CD4-positive, alpha-beta T cell (primary cell): ENCODE measurements at regions not wholly inside any gene's neighbourhood (a gene's known extent, or its start where the extent isn't known, plus 50 kb on each side); places are given as distances from the start of the nearest gene placed in this dataset.

Source experiments
- ATAC-seq: fragments of 200-7000 bp; cut with Tn5 transposase; one replicate; pipeline ENCODE4 v1.10.0; 2022; ENCODE audit warnings: mild to moderate bottlenecking; ENCODE audit not compliant: poor library complexity
- CTCF ChIA-PET: fragments of 350-600 bp; sonication (Branson Sonifier 250); formaldehyde crosslinking; loops from one replicate; lab custom pipeline; 2021; ENCODE audit warnings: antibody characterized with exemption, inconsistent platforms; lab: Charles Lee
- POLR2A ChIA-PET: fragments of 350-600 bp; sonication (Branson Sonifier 250); formaldehyde crosslinking; loops from one replicate; lab custom pipeline; 2021; ENCODE audit warnings: antibody characterized with exemption, inconsistent platforms; lab: Charles Lee
- DNase-seq, 14 experiments: peaks; one replicate each; pipeline ENCODE4 v3.0.0-alpha.2; 2013 to 2020; ENCODE audit warnings: mixed read lengths in 2 of 14
- H3K27ac ChIP-seq, 2 donors: one replicate each; pipeline versions ENCODE4 v1.5.1 to v1.7.0; 2013; ENCODE audit warnings: low read length in 2 of 2, low read depth in 1 of 2, mild to moderate bottlenecking in 1 of 2
- H3K27me3 ChIP-seq, 2 experiments: 1 replicate in 1 of 2; 2 replicates in 1 of 2; pipeline versions ENCODE4 v1.6.1 to v1.7.0; 2013; ENCODE audit warnings: low read length in 2 of 2, control low read depth in 1 of 2, mild to moderate bottlenecking in 1 of 2, moderate library complexity in 1 of 2; ENCODE audit not compliant: insufficient read depth in 2 of 2, control insufficient read depth in 1 of 2
- H3K36me3 ChIP-seq: one replicate; pipeline ENCODE4 v1.6.1; 2013; ENCODE audit warnings: low read length, control low read depth; ENCODE audit not compliant: insufficient read depth
- H3K4me1 ChIP-seq: one replicate; pipeline ENCODE4 v1.6.1; 2013; ENCODE audit warnings: low read length, control low read depth; ENCODE audit not compliant: insufficient read depth
- H3K4me3 ChIP-seq: one replicate; pipeline ENCODE4 v1.5.1; 2013; ENCODE audit warnings: mild to moderate bottlenecking, low read length, moderate library complexity
- H3K9me3 ChIP-seq, 2 experiments: 1 replicate in 1 of 2; 2 replicates in 1 of 2; pipeline versions ENCODE4 v1.6.1 to v1.7.0; 2013; ENCODE audit warnings: low read length in 2 of 2, mild to moderate bottlenecking in 2 of 2, control low read depth in 1 of 2, moderate library complexity in 1 of 2; ENCODE audit not compliant: control insufficient read depth in 1 of 2, insufficient read depth in 1 of 2
- H3K27ac Mint-ChIP-seq: one replicate; pipeline ENCODE4 v1.8.0; 2020; ENCODE audit warnings: mixed read lengths
- H3K27me3 Mint-ChIP-seq: one replicate; pipeline ENCODE4 v1.8.0; 2021; ENCODE audit warnings: mixed read lengths
- H3K36me3 Mint-ChIP-seq: one replicate; pipeline ENCODE4 v1.8.0; 2021; ENCODE audit warnings: low read depth, mixed read lengths
- H3K4me1 Mint-ChIP-seq: one replicate; pipeline ENCODE4 v1.8.0; 2021; ENCODE audit warnings: low read depth, mixed read lengths
- H3K4me3 Mint-ChIP-seq: one replicate; pipeline ENCODE4 v1.8.0; 2020; ENCODE audit warnings: mild to moderate bottlenecking, mixed read lengths
- H3K9me3 Mint-ChIP-seq: one replicate; pipeline ENCODE4 v1.8.0; 2020; ENCODE audit warnings: mixed read lengths
- intact Hi-C, 2 experiments: fragments of 100-400 bp; cut with DNase I in 1 of 2; cut with micrococcal nuclease in 1 of 2; formaldehyde crosslinking; loops; one replicate each; pipeline versions ENCODE4 v1.15.1 to v1.9.0; 2023 to 2025; cut with DNase I, micrococcal nuclease
- TF ChIP-seq, protein P1 (sequence below): fragments of 200-600 bp; IDR thresholded peaks from one replicate; pipeline ENCODE4 v1.8.0; 2022; ENCODE audit warnings: antibody characterized with exemption, mild to moderate bottlenecking

DNA sequence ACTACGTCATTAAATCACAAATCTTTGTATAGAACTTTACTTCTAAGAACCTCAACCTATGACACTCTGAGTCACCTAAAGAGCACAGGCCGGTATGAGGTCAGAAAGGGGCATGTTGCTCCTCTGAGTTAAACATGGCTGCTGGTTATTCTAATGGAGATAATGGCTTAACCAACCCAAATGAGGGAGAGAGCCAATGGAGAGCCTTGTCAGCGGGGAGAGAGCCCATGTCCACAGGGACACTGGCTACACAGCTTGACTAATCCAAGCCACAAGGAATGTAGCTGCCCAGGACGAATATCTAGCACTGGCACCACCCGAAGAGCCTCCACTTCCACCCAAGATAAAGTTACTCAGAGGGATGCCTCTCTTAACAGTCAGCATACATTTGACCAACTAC is 77.0 kb upstream of the STAC start:
- no peak overlapping the region for H3K4me3 ChIP-seq
- ATAC-seq (no peak), DNase-seq (no peak)
- CTCF ChIA-PET, result no interaction called here
- Mint-ChIP-seq H3K27ac (no peak overlapping the region), H3K9me3 (no peaks in the 10 kb centered on the region), H3K27me3 (no peaks in the 10 kb centered on the region), H3K36me3 (no peaks in the 10 kb centered on the region), H3K4me3 (no peak overlapping the region), H3K4me1 (no peaks in the 10 kb centered on the region)
- intact Hi-C loops, result no loop called here
- no peaks in the 10 kb centered on the region for H3K9me3 ChIP-seq
- no peak overlapping the region for H3K27ac ChIP-seq
- TF ChIP-seq, protein P1, sequence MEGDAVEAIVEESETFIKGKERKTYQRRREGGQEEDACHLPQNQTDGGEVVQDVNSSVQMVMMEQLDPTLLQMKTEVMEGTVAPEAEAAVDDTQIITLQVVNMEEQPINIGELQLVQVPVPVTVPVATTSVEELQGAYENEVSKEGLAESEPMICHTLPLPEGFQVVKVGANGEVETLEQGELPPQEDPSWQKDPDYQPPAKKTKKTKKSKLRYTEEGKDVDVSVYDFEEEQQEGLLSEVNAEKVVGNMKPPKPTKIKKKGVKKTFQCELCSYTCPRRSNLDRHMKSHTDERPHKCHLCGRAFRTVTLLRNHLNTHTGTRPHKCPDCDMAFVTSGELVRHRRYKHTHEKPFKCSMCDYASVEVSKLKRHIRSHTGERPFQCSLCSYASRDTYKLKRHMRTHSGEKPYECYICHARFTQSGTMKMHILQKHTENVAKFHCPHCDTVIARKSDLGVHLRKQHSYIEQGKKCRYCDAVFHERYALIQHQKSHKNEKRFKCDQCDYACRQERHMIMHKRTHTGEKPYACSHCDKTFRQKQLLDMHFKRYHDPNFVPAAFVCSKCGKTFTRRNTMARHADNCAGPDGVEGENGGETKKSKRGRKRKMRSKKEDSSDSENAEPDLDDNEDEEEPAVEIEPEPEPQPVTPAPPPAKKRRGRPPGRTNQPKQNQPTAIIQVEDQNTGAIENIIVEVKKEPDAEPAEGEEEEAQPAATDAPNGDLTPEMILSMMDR, result no peak
- no peaks in the 10 kb centered on the region for H3K27me3 ChIP-seq
- H3K4me1 ChIP-seq, result no peaks in the 10 kb centered on the region
- POLR2A ChIA-PET, result no interaction called here
- H3K36me3 ChIP-seq, result no peaks in the 10 kb centered on the region

DNA sequence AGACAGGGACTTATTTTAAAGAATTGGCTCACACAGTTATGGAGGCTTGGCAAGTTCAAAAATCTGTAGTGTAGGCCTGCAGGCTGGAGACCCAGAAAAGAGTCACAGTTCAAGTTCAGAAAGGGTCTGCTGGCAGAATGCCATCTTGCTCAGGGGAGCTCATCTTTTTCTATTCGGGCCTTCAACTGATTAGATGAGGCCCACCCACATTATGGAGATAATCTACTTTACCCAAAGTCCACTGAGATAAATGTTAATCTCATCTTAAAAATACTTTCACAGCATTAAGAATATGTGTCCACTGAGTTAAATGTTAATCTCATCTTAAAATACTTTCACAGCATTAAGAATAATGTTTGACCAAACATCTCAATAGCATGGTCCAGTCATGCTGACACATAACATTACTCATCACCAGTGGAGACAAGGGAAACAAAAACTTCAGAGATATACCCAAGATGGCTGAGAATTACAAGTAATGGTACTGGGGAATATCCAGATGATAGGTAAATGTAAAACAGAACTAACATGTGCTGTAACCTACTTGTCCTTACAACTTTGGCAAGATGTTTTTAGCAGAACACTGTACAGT is 74.3 kb upstream of the STAC start:
- H3K27ac ChIP-seq, result no peak overlapping the region
- Mint-ChIP-seq H3K27me3 (no peaks in the 10 kb centered on the region), H3K27ac (no peak overlapping the region), H3K4me3 (no peak overlapping the region), H3K9me3 (no peaks in the 10 kb centered on the region), H3K4me1 (no peaks in the 10 kb centered on the region), H3K36me3 (no peaks in the 10 kb centered on the region)
- TF ChIP-seq, protein P1, result no peak
- no peaks in the 10 kb centered on the region for H3K36me3 ChIP-seq
- H3K4me1 ChIP-seq, result no peaks in the 10 kb centered on the region
- DNase-seq (no peak), ATAC-seq (no peak)
- no peaks in the 10 kb centered on the region for H3K27me3 ChIP-seq
- ChIA-PET POLR2A (no interaction called here), CTCF (no interaction called here)
- no peak overlapping the region for H3K4me3 ChIP-seq
- intact Hi-C loops, result no loop called here
- no peaks in the 10 kb centered on the region for H3K9me3 ChIP-seq

DNA sequence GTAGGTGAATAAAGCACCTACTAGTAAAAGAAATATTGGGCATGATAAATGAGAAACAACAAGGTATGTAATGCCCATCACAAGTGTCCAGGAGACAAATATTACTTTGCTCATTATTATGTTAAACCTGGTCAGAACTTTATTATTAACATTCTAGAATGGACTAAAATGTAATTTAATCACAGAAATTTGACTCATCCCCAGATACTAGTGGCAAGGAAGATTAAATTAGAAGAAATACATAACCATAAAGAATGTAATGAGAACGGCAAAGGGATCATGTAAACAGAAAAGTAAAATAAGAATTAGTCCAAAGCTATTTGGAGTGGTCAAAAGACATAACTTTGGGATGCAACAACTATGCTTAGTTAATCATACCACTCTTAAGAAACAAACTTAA is 71.2 kb upstream of the STAC start:
- CTCF ChIA-PET, result no interaction called here
- Histone ChIP-seq H3K4me1 (no peaks in the 10 kb centered on the region), H3K9me3 (no peaks in the 10 kb centered on the region), H3K36me3 (no peaks in the 10 kb centered on the region), H3K27me3 (no peaks in the 10 kb centered on the region), H3K4me3 (no peak overlapping the region), H3K27ac (no peak overlapping the region)
- no peak overlapping the region for H3K4me3 Mint-ChIP-seq
- intact Hi-C loops, result no loop called here
- H3K36me3 Mint-ChIP-seq, result no peaks in the 10 kb centered on the region
- no peak overlapping the region for H3K27ac Mint-ChIP-seq
- no peak for ATAC-seq
- TF ChIP-seq, protein P1, result no peak
- POLR2A ChIA-PET, result no interaction called here
- no peaks in the 10 kb centered on the region for H3K27me3 Mint-ChIP-seq
- no peaks in the 10 kb centered on the region for H3K9me3 Mint-ChIP-seq
- no peaks in the 10 kb centered on the region for H3K4me1 Mint-ChIP-seq
- no peak for DNase-seq
